ENCODE measurements at regions not wholly inside any gene's neighbourhood (a gene's known extent, or its start where the extent isn't known, plus 50 kb on each side); places are given as distances from the start of the nearest gene placed in this dataset.

- Histone ChIP-seq H2AFZ (ENCODE audit: insufficient read depth, low read depth, low read length, poor library complexity, severe bottlenecking) (no peak overlapping the region), H3K9me3 (ENCODE audit: control extremely low read depth in 1 of 3, control insufficient read depth in 2 of 3, insufficient read depth in 1 of 3, low read length in 2 of 3) (no peaks in the 10 kb centered on the region), H3K36me3 (replicated peaks in 1 of 2; ENCODE audit: control extremely low read depth in 1 of 2, control insufficient read depth in 1 of 2, extremely low read depth in 1 of 2, insufficient read depth in 2 of 2, low read length in 1 of 2) (no peaks in the 10 kb centered on the region), H4K20me1 (ENCODE audit: control insufficient read depth, insufficient read depth, low read length, poor library complexity, severe bottlenecking) (no peaks in the 10 kb centered on the region), H3K9ac (ENCODE audit: low read length) (no peak overlapping the region), H3K4me2 (replicated peaks; ENCODE audit: low read depth, low read length, poor library complexity, severe bottlenecking) (no peak overlapping the region), H3K27ac (ENCODE audit: low read length in 2 of 2) (no peak overlapping the region), H3K27me3 (replicated peaks in 1 of 4; ENCODE audit: control extremely low read depth in 1 of 4, control insufficient read depth in 3 of 4, insufficient read depth in 4 of 4, low read length in 3 of 4) (no peaks in the 10 kb centered on the region), H3K4me1 (ENCODE audit: control insufficient read depth in 2 of 2, insufficient read depth in 2 of 2, low read length in 2 of 2) (no peaks in the 10 kb centered on the region), H3K79me2 (ENCODE audit: control insufficient read depth, insufficient read depth, low read length) (no peaks in the 10 kb centered on the region), H3K4me3 (ENCODE audit: control extremely low read depth in 1 of 5, extremely low read depth in 1 of 5, insufficient read depth in 1 of 5, low read depth in 2 of 5, low read length in 4 of 5) (no peak overlapping the region)
- ATAC-seq (ENCODE audit: low read depth), result no peak
- no peaks in the 10 kb centered on the region for H3K4me1 Mint-ChIP-seq
- intact Hi-C loops (cut with micrococcal nuclease), result no loop called here
- no peak for TF ChIP-seq EZH2 (IDR thresholded peaks at IDR 0.05; ENCODE audit: borderline replicate concordance, insufficient read depth, low read depth, low read length, poor library complexity, severe bottlenecking)
- TF ChIP-seq, protein P1, sequence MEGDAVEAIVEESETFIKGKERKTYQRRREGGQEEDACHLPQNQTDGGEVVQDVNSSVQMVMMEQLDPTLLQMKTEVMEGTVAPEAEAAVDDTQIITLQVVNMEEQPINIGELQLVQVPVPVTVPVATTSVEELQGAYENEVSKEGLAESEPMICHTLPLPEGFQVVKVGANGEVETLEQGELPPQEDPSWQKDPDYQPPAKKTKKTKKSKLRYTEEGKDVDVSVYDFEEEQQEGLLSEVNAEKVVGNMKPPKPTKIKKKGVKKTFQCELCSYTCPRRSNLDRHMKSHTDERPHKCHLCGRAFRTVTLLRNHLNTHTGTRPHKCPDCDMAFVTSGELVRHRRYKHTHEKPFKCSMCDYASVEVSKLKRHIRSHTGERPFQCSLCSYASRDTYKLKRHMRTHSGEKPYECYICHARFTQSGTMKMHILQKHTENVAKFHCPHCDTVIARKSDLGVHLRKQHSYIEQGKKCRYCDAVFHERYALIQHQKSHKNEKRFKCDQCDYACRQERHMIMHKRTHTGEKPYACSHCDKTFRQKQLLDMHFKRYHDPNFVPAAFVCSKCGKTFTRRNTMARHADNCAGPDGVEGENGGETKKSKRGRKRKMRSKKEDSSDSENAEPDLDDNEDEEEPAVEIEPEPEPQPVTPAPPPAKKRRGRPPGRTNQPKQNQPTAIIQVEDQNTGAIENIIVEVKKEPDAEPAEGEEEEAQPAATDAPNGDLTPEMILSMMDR (IDR thresholded peaks at IDR 0.05), result no peak
- POLR2A ChIA-PET, result no interaction called here
- no peak overlapping the region for H3K4me3 Mint-ChIP-seq
- H3K9me3 Mint-ChIP-seq (ENCODE audit: insufficient read depth), result no peaks in the 10 kb centered on the region
- WGBS (ENCODE audit: insufficient coverage), result 80% methylated on average over 1 of the region's 5 CpGs
- no peak overlapping the region for H3K27ac Mint-ChIP-seq
- CTCF ChIA-PET, result interaction anchor here (0.8 kb wide), 1 partner anchor 155 kb away, joined by 3 read pairs; no protein-coding TSS in a partner anchor
- no peak for DNase-seq
- H3K27me3 Mint-ChIP-seq, result peaks cover 3% of the 10 kb centered on the region
These were observed 67.3 kb upstream of the NT5E start for GRCh38 chr6:85382541-85382940.

DNA sequence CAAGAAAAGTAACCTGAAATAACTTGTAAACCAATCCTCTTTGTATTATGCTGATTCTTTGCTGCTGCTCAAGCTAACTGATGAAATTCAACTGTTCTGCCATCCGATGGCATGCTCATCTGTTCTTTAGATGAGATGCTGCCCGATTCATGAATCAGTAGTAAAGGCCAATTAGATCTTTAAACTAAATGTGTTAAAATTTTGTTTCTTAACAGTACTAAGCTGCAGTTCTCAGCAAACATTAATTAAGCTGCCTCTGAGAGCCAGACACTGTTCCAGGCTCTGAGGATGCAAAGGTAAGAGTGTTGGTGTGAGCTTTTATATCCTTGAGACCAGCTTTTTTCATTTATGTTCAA, 77.0 kb upstream of the NT5E start:
- TF ChIP-seq EZH2 (IDR thresholded peaks at IDR 0.05; ENCODE audit: borderline replicate concordance, insufficient read depth, low read depth, low read length, poor library complexity, severe bottlenecking), result no peak
- TF ChIP-seq, protein P1 (IDR thresholded peaks at IDR 0.05), result no peak
- Mint-ChIP-seq H3K4me1 (peaks cover 3% of the 10 kb centered on the region), H3K27ac (no peak overlapping the region), H3K4me3 (no peak overlapping the region), H3K27me3 (peaks cover 3% of the 10 kb centered on the region), H3K9me3 (ENCODE audit: insufficient read depth) (no peaks in the 10 kb centered on the region)
- Histone ChIP-seq H3K9me3 (ENCODE audit: control extremely low read depth in 1 of 3, control insufficient read depth in 2 of 3, insufficient read depth in 1 of 3, low read length in 2 of 3) (no peaks in the 10 kb centered on the region), H3K36me3 (replicated peaks in 1 of 2; ENCODE audit: control extremely low read depth in 1 of 2, control insufficient read depth in 1 of 2, extremely low read depth in 1 of 2, insufficient read depth in 2 of 2, low read length in 1 of 2) (no peaks in the 10 kb centered on the region), H4K20me1 (ENCODE audit: control insufficient read depth, insufficient read depth, low read length, poor library complexity, severe bottlenecking) (no peaks in the 10 kb centered on the region), H3K4me3 (ENCODE audit: control extremely low read depth in 1 of 5, extremely low read depth in 1 of 5, insufficient read depth in 1 of 5, low read depth in 2 of 5, low read length in 4 of 5) (no peak overlapping the region), H3K4me2 (replicated peaks; ENCODE audit: low read depth, low read length, poor library complexity, severe bottlenecking) (no peak overlapping the region), H3K27me3 (replicated peaks in 1 of 4; ENCODE audit: control extremely low read depth in 1 of 4, control insufficient read depth in 3 of 4, insufficient read depth in 4 of 4, low read length in 3 of 4) (no peaks in the 10 kb centered on the region), H3K27ac (ENCODE audit: low read length in 2 of 2) (no peak overlapping the region), H3K9ac (ENCODE audit: low read length) (no peak overlapping the region), H3K4me1 (ENCODE audit: control insufficient read depth in 2 of 2, insufficient read depth in 2 of 2, low read length in 2 of 2) (no peaks in the 10 kb centered on the region), H2AFZ (ENCODE audit: insufficient read depth, low read depth, low read length, poor library complexity, severe bottlenecking) (no peak overlapping the region), H3K79me2 (ENCODE audit: control insufficient read depth, insufficient read depth, low read length) (no peaks in the 10 kb centered on the region)
- POLR2A ChIA-PET, result no interaction called here
- DNase-seq, result no peak
- CTCF ChIA-PET, result interaction anchor here (0.9 to 1.6 kb wide), 5 partner anchors 89 to 165 kb away, joined by 3 to 13 read pairs (median 3); no protein-coding TSS in a partner anchor
- no peak for ATAC-seq (ENCODE audit: low read depth)
- WGBS (ENCODE audit: insufficient coverage), result no CpG with 5 or more reads among the region's 2 CpGs
- intact Hi-C loops (cut with micrococcal nuclease), result loop anchor here (1.0 kb wide), 1 partner anchor 110 kb away; no protein-coding TSS in a partner anchor

All from B cell (primary cell).